Stimulated activated naive CD8-positive, alpha-beta T cell treated with anti-CD3 and anti-CD28 coated beads, Interleukin-15, Interleukin-2, amounts not matched to agents 100 ng/mL and 50 ng/mL, for 24 hours (primary cell): ENCODE measurements at regions not wholly inside any gene's neighbourhood (a gene's known extent, or its start where the extent isn't known, plus 50 kb on each side); places are given as distances from the start of the nearest gene placed in this dataset.
"Not testable (repeated sequence)": the region's sequence is repeated elsewhere in the genome, so short reads cannot be mapped to it uniquely, and the experiment has no call there.

Experiments used
- H3K27ac Mint-ChIP-seq: one replicate; pipeline ENCODE4 v1.8.0; 2021; ENCODE audit warnings: mild to moderate bottlenecking, mixed read lengths
- H3K27me3 Mint-ChIP-seq: one replicate; pipeline ENCODE4 v1.8.0; 2021; ENCODE audit warnings: mixed read lengths
- H3K36me3 Mint-ChIP-seq: one replicate; pipeline ENCODE4 v1.8.0; 2021; ENCODE audit warnings: low read depth, mixed read lengths
- H3K4me1 Mint-ChIP-seq: one replicate; pipeline ENCODE4 v1.8.0; 2021; ENCODE audit warnings: low read depth, mixed read lengths
- H3K4me3 Mint-ChIP-seq: one replicate; pipeline ENCODE4 v1.8.0; 2021; ENCODE audit warnings: mild to moderate bottlenecking, mixed read lengths
- H3K9me3 Mint-ChIP-seq: one replicate; pipeline ENCODE4 v1.8.0; 2021; ENCODE audit warnings: mixed read lengths

- no peak overlapping the region for H3K27ac Mint-ChIP-seq
- no peaks in the 10 kb centered on the region for H3K36me3 Mint-ChIP-seq
- no peaks in the 10 kb centered on the region for H3K9me3 Mint-ChIP-seq
- H3K4me3 Mint-ChIP-seq, result no peak overlapping the region
- peaks cover 26% of the 10 kb centered on the region for H3K27me3 Mint-ChIP-seq
- peaks cover 8% of the 10 kb centered on the region for H3K4me1 Mint-ChIP-seq
Observed at GRCh38 chr18:76619261-76619620, 124.2 kb upstream of the ZNF516 start.

GRCh38 chr18:76618721-76619120 lies 123.7 kb upstream of the ZNF516 start:
- Mint-ChIP-seq H3K4me1 (peaks cover 8% of the 10 kb centered on the region), H3K27ac (no peak overlapping the region), H3K9me3 (no peaks in the 10 kb centered on the region), H3K36me3 (no peaks in the 10 kb centered on the region), H3K27me3 (peaks cover 26% of the 10 kb centered on the region), H3K4me3 (no peak overlapping the region)

- Mint-ChIP-seq H3K4me3 (no peak overlapping the region), H3K36me3 (no peaks in the 10 kb centered on the region), H3K4me1 (peaks cover 2% of the 10 kb centered on the region)
Observed at GRCh38 chr18:76616373-76616772, 121.3 kb upstream of the ZNF516 start.

DNA sequence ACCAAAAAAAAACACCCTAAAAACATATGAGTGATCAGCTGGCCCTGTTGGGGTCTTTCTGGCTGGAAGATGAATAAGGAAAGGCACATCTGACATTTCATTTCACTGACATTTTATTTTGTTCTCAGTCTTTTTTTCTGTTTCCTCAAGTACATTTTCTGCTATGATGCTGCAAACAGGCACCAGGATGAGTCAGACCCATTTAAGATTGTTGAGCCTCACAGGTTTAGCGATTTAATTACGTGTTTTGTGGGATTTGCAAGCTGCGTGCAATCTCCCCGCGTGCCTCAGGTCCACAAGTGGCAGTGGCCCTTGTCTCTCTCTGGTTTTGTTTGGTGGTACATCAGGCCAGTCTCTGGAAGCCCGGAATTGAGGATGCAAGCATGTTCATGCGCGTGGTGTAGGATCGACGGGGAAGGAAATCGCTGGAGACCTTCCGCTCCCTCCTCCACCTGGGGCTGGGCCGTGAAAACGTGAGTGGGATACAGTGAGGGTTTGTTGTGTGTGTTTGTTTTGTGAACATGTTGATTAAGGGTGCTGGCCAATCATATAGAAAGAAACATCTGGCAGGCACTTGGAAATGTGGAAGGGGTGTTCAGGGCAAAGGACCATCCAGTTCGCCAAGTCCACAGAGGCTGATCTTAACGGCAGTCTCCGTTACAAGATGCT lies 120.2 kb upstream of the ZNF516 start:
- H3K36me3 Mint-ChIP-seq, result no peaks in the 10 kb centered on the region
- no peak overlapping the region for H3K4me3 Mint-ChIP-seq
- no peaks in the 10 kb centered on the region for H3K4me1 Mint-ChIP-seq
- no peaks in the 10 kb centered on the region for H3K9me3 Mint-ChIP-seq
- no peaks in the 10 kb centered on the region for H3K27me3 Mint-ChIP-seq
- H3K27ac Mint-ChIP-seq, result no peak overlapping the region

More at GRCh38 chr18:76616373-76616772, 121.3 kb upstream of the ZNF516 start:
- H3K27me3 Mint-ChIP-seq, result peaks cover 11% of the 10 kb centered on the region
- no peak overlapping the region for H3K27ac Mint-ChIP-seq
- no peaks in the 10 kb centered on the region for H3K9me3 Mint-ChIP-seq

- Mint-ChIP-seq H3K4me3 (no peak overlapping the region), H3K27ac (no peak overlapping the region), H3K9me3 (no peaks in the 10 kb centered on the region), H3K27me3 (no peaks in the 10 kb centered on the region), H3K4me1 (no peaks in the 10 kb centered on the region), H3K36me3 (no peaks in the 10 kb centered on the region)
Observed at GRCh38 chr18:76613755-76614120, 118.7 kb upstream of the ZNF516 start.

DNA sequence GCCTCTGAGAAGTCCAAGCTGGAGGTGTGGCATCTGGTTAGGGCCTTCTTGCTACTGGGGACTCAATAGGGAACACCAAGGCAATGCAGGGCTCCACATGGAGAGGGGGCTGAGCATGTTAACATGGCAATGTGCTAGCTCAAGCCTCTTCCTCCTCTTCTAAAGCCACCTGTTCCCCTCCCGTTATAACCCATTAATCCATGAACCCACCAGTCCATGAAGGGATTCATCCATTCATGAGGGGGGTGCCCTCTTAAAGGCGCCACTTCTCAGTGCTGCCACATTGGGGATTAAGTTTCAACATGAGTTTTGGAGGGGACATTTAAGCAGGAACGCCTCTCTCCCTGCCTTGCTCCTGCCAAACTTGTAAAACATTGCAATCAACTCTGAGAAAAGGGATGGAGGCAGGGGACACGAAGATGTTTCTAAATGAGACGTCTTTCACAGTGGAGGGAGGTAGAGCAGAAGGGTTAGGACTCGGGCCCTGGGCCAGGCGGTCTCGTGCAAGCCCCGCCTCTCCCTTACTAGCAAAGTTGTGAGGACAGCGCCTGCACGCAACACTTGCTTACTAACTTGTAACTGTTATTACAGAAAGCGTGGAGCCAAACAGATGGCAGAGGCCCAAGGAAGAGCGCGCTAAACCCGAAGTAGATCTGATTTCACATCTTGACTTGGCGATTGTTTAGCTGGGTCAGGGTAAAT lies 118.2 kb upstream of the ZNF516 start:
- Mint-ChIP-seq H3K27ac (no peak overlapping the region), H3K4me1 (no peaks in the 10 kb centered on the region), H3K36me3 (no peaks in the 10 kb centered on the region), H3K9me3 (no peaks in the 10 kb centered on the region), H3K4me3 (no peak overlapping the region), H3K27me3 (no peaks in the 10 kb centered on the region)

- not testable (repeated sequence) for H3K4me1 Mint-ChIP-seq, H3K36me3 Mint-ChIP-seq, H3K4me3 Mint-ChIP-seq, H3K27ac Mint-ChIP-seq, H3K27me3 Mint-ChIP-seq, H3K9me3 Mint-ChIP-seq
Observed at GRCh38 chr18:76611750-76612045, 116.7 kb upstream of the ZNF516 start.

- H3K9me3 Mint-ChIP-seq, result no peaks in the 10 kb centered on the region
- no peak overlapping the region for H3K4me3 Mint-ChIP-seq
- no peak overlapping the region for H3K27ac Mint-ChIP-seq
- H3K27me3 Mint-ChIP-seq, result no peaks in the 10 kb centered on the region
- no peaks in the 10 kb centered on the region for H3K4me1 Mint-ChIP-seq
- H3K36me3 Mint-ChIP-seq, result no peaks in the 10 kb centered on the region
Observed at GRCh38 chr18:76610933-76611749, 116.1 kb upstream of the ZNF516 start.

GRCh38 chr18:76610012-76610411 lies 115.0 kb upstream of the ZNF516 start:
- Mint-ChIP-seq H3K4me3 (no peak overlapping the region), H3K4me1 (no peaks in the 10 kb centered on the region), H3K27ac (no peak overlapping the region), H3K36me3 (no peaks in the 10 kb centered on the region), H3K27me3 (no peaks in the 10 kb centered on the region), H3K9me3 (no peaks in the 10 kb centered on the region)

DNA sequence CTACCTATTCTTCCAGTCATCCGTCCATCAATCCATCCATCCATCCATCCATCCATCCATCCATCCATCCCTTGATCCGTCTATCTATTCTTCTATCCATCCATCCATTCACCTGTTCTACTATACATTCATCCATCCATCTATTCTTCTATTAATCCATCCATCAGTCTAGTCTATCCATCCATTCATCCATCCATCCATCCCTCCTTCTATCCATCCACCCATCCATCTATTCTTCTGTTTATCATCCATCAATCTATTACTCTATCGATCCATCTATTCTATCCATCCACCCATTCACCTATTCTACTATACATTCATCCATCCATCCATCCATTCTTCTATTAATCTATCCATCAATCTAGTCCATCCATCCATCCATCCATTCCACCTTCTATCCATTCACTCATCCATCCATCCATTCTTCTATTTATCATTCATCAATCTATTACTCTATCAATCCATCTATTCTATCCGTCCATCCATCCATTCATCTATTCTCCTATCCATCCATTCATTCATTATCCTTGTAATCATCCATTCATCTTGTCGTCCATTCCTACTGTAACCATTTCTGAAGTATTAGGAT lies 110.4 kb upstream of the ZNF516 start:
- Mint-ChIP-seq H3K4me1 (no peaks in the 10 kb centered on the region), H3K9me3 (no peaks in the 10 kb centered on the region), H3K4me3 (no peak overlapping the region), H3K36me3 (no peaks in the 10 kb centered on the region), H3K27ac (no peak overlapping the region), H3K27me3 (no peaks in the 10 kb centered on the region)

GRCh38 chr18:76604935-76605240 lies 109.8 kb upstream of the ZNF516 start:
- no peak overlapping the region for H3K4me3 Mint-ChIP-seq
- H3K27ac Mint-ChIP-seq, result no peak overlapping the region
- H3K36me3 Mint-ChIP-seq, result no peaks in the 10 kb centered on the region
- H3K9me3 Mint-ChIP-seq, result no peaks in the 10 kb centered on the region
- no peaks in the 10 kb centered on the region for H3K27me3 Mint-ChIP-seq
- no peaks in the 10 kb centered on the region for H3K4me1 Mint-ChIP-seq

GRCh38 chr18:76604108-76604934 lies 109.3 kb upstream of the ZNF516 start:
- no peaks in the 10 kb centered on the region for H3K27me3 Mint-ChIP-seq
- H3K4me1 Mint-ChIP-seq, result no peaks in the 10 kb centered on the region
- H3K36me3 Mint-ChIP-seq, result no peaks in the 10 kb centered on the region
- H3K27ac Mint-ChIP-seq, result no peak overlapping the region
- no peak overlapping the region for H3K4me3 Mint-ChIP-seq
- H3K9me3 Mint-ChIP-seq, result no peaks in the 10 kb centered on the region

- Mint-ChIP-seq H3K9me3 (no peaks in the 10 kb centered on the region), H3K36me3 (no peaks in the 10 kb centered on the region), H3K4me3 (no peak overlapping the region), H3K27ac (no peak overlapping the region), H3K4me1 (no peaks in the 10 kb centered on the region), H3K27me3 (peaks cover 3% of the 10 kb centered on the region)
Observed at GRCh38 chr18:76602191-76602590, 107.1 kb upstream of the ZNF516 start.

GRCh38 chr18:76600076-76600475 lies 105.0 kb upstream of the ZNF516 start:
- H3K4me3 Mint-ChIP-seq, H3K27ac Mint-ChIP-seq, H3K27me3 Mint-ChIP-seq, H3K36me3 Mint-ChIP-seq, H3K4me1 Mint-ChIP-seq, H3K9me3 Mint-ChIP-seq: not testable (repeated sequence)

GRCh38 chr18:76594966-76595365 lies 99.9 kb upstream of the ZNF516 start:
- Mint-ChIP-seq H3K36me3 (no peaks in the 10 kb centered on the region), H3K27ac (no peak overlapping the region), H3K4me1 (no peaks in the 10 kb centered on the region), H3K4me3 (no peak overlapping the region), H3K27me3 (peaks cover 32% of the 10 kb centered on the region), H3K9me3 (no peaks in the 10 kb centered on the region)
